Activated B cell treated with CpG ODN at 0.5 μM for 24 hours (primary cell): ENCODE measurements at regions not wholly inside any gene's neighbourhood (a gene's known extent, or its start where the extent isn't known, plus 50 kb on each side); places are given as distances from the start of the nearest gene placed in this dataset.

Experiments used
- ATAC-seq: fragments of 200-7000 bp; cut with Tn5 transposase; one replicate; pipeline ENCODE4 v1.10.0; 2021; ENCODE audit warnings: low read depth, mild to moderate bottlenecking, moderate library complexity
- CTCF ChIA-PET: fragments of 350-600 bp; sonication (Branson Sonifier 250); formaldehyde crosslinking; loops from one replicate; lab custom pipeline; 2021; ENCODE audit warnings: antibody characterized with exemption; lab: Charles Lee
- POLR2A ChIA-PET: fragments of 350-600 bp; sonication (Branson Sonifier 250); formaldehyde crosslinking; loops from one replicate; lab custom pipeline; 2021; ENCODE audit warnings: antibody characterized with exemption; lab: Charles Lee
- DNase-seq: peaks from one replicate; pipeline ENCODE4 v3.0.0; 2022
- H3K27ac Mint-ChIP-seq: one replicate; pipeline ENCODE4 v1.8.0; 2020; ENCODE audit warnings: mixed read lengths
- H3K27me3 Mint-ChIP-seq: one replicate; pipeline ENCODE4 v1.8.0; 2021; ENCODE audit warnings: mixed read lengths
- H3K36me3 Mint-ChIP-seq: one replicate; pipeline ENCODE4 v1.8.0; 2021; ENCODE audit warnings: low read depth, mixed read lengths
- H3K4me1 Mint-ChIP-seq: one replicate; pipeline ENCODE4 v1.8.0; 2021; ENCODE audit warnings: mixed read lengths
- H3K4me3 Mint-ChIP-seq: one replicate; pipeline ENCODE4 v1.8.0; 2020; ENCODE audit warnings: mild to moderate bottlenecking, mixed read lengths
- H3K9me3 Mint-ChIP-seq: one replicate; pipeline ENCODE4 v1.8.0; 2020; ENCODE audit warnings: mixed read lengths
- CTCF ChIP-seq: fragments of 200-600 bp; IDR thresholded peaks from one replicate; pipeline ENCODE4 v1.8.0; 2022; ENCODE audit warnings: antibody characterized with exemption, mild to moderate bottlenecking
- intact Hi-C: fragments of 100-400 bp; cut with micrococcal nuclease; formaldehyde crosslinking; loops from one replicate; pipeline ENCODE4 v1.15.1; 2024

- ChIA-PET POLR2A (no interaction called here), CTCF (no interaction called here)
- intact Hi-C loops = no loop called here
- TF ChIP-seq CTCF = no peak
- H3K9me3 Mint-ChIP-seq = no peaks in the 10 kb centered on the region
- DNase-seq (no peak), ATAC-seq (no peak)
- H3K36me3 Mint-ChIP-seq = no peaks in the 10 kb centered on the region
- H3K4me3 Mint-ChIP-seq = no peak overlapping the region
- no peaks in the 10 kb centered on the region for H3K27me3 Mint-ChIP-seq
- no peak overlapping the region for H3K27ac Mint-ChIP-seq
- H3K4me1 Mint-ChIP-seq = no peaks in the 10 kb centered on the region
These were observed 1150.8 kb downstream of the SI start for GRCh38 chr3:163927521-163927920.

GRCh38 chr3:163924600-163924999 lies 1153.7 kb downstream of the SI start:
- H3K27me3 Mint-ChIP-seq = no peaks in the 10 kb centered on the region
- ATAC-seq (no peak), DNase-seq (no peak)
- H3K4me1 Mint-ChIP-seq = no peaks in the 10 kb centered on the region
- TF ChIP-seq CTCF = no peak
- no peak overlapping the region for H3K27ac Mint-ChIP-seq
- intact Hi-C loops = no loop called here
- POLR2A ChIA-PET = no interaction called here
- CTCF ChIA-PET = no interaction called here
- H3K4me3 Mint-ChIP-seq = no peak overlapping the region
- no peaks in the 10 kb centered on the region for H3K9me3 Mint-ChIP-seq
- no peaks in the 10 kb centered on the region for H3K36me3 Mint-ChIP-seq

GRCh38 chr3:163919154-163919553 lies 1159.1 kb downstream of the SI start:
- intact Hi-C loops = no loop called here
- H3K27ac Mint-ChIP-seq = no peak overlapping the region
- ChIA-PET CTCF (no interaction called here), POLR2A (no interaction called here)
- no peaks in the 10 kb centered on the region for H3K27me3 Mint-ChIP-seq
- H3K4me1 Mint-ChIP-seq = no peaks in the 10 kb centered on the region
- DNase-seq (no peak), ATAC-seq (no peak)
- no peak for TF ChIP-seq CTCF
- H3K36me3 Mint-ChIP-seq = no peaks in the 10 kb centered on the region
- no peak overlapping the region for H3K4me3 Mint-ChIP-seq
- H3K9me3 Mint-ChIP-seq = no peaks in the 10 kb centered on the region

- ChIA-PET CTCF (no interaction called here), POLR2A (no interaction called here)
- Mint-ChIP-seq H3K36me3 (no peaks in the 10 kb centered on the region), H3K9me3 (no peaks in the 10 kb centered on the region), H3K4me1 (no peaks in the 10 kb centered on the region), H3K27me3 (no peaks in the 10 kb centered on the region), H3K27ac (no peak overlapping the region), H3K4me3 (no peak overlapping the region)
- DNase-seq (no peak), ATAC-seq (no peak)
- TF ChIP-seq CTCF = no peak
- intact Hi-C loops = no loop called here
These were observed 1161.4 kb downstream of the SI start for GRCh38 chr3:163916596-163917560.

- Mint-ChIP-seq H3K27ac (no peak overlapping the region), H3K36me3 (no peaks in the 10 kb centered on the region)
These were observed 1163.0 kb downstream of the SI start for GRCh38 chr3:163915280-163915679.

More at GRCh38 chr3:163915280-163915679, 1163.0 kb downstream of the SI start:
- intact Hi-C loops = no loop called here
- CTCF ChIA-PET = no interaction called here
- Mint-ChIP-seq H3K4me3 (no peak overlapping the region), H3K4me1 (no peaks in the 10 kb centered on the region), H3K27me3 (no peaks in the 10 kb centered on the region), H3K9me3 (no peaks in the 10 kb centered on the region)
- ATAC-seq (no peak), DNase-seq (no peak)
- POLR2A ChIA-PET = no interaction called here
- no peak for TF ChIP-seq CTCF
